Esophagus muscularis mucosa (tissue), 4 donors: ENCODE measurements at regions not wholly inside any gene's neighbourhood (a gene's known extent, or its start where the extent isn't known, plus 50 kb on each side); places are given as distances from the start of the nearest gene placed in this dataset.

Experiments used
- DNase-seq: peaks from one replicate; pipeline ENCODE4 v3.0.0-alpha.2; 2017; ENCODE audit errors: extremely low spot score
- H3K27ac ChIP-seq, 4 donors: fragments of 200-600 bp; sonication (generic); replicated peaks in 1 of 4; 1 replicate in 3 of 4; 2 replicates in 1 of 4; pipeline ENCODE4 v1.5.1; 2016 to 2019; ENCODE audit warnings: mild to moderate bottlenecking in 1 of 4
- H3K27me3 ChIP-seq, 4 donors: fragments of 200-600 bp; sonication (generic); one replicate each; pipeline versions ENCODE4 v1.5.1 to v1.6.0; 2016 to 2019
- H3K36me3 ChIP-seq, 4 donors: fragments of 200-600 bp; sonication (generic); one replicate each; pipeline ENCODE4 v1.5.1; 2016 to 2019
- H3K4me1 ChIP-seq, 4 donors: fragments of 200-600 bp; sonication (generic); one replicate each; pipeline ENCODE4 v1.5.1; 2016 to 2019
- H3K4me3 ChIP-seq, 4 donors: fragments of 200-600 bp; sonication (generic); 1 replicate in 2 of 4; 2 replicates in 2 of 4; pipeline ENCODE4 v1.5.1; 2016 to 2019; ENCODE audit warnings: mild to moderate bottlenecking in 4 of 4, moderate library complexity in 1 of 4
- H3K9me3 ChIP-seq, 4 donors: fragments of 200-600 bp; sonication (generic); 1 replicate in 3 of 4; 2 replicates in 1 of 4; pipeline ENCODE4 v1.5.1; 2016 to 2019
- CTCF ChIP-seq, 3 experiments: fragments of 200-600 bp in 2 of 3; fragments of 450-650 bp in 1 of 3; sonication (generic) in 2 of 3; IDR thresholded peaks; one replicate each; pipeline ENCODE4 v1.5.1; 2017 to 2019; ENCODE audit warnings: antibody characterized with exemption in 3 of 3, mild to moderate bottlenecking in 2 of 3, moderate library complexity in 1 of 3
- EP300 ChIP-seq: sonication (generic); formaldehyde crosslinking; IDR thresholded peaks from one replicate; pipeline ENCODE4 v1.6.1; 2017; ENCODE audit warnings: antibody characterized with exemption
- POLR2A ChIP-seq: fragments of 450-650 bp; IDR thresholded peaks from one replicate; pipeline ENCODE4 v1.6.1; 2017; ENCODE audit warnings: antibody characterized with exemption, moderate library complexity, mild to moderate bottlenecking, low read depth
- POLR2AphosphoS5 ChIP-seq, 2 donors: sonication (generic); formaldehyde crosslinking; IDR thresholded peaks; one replicate each; pipeline ENCODE4 v1.6.1; 2017; ENCODE audit warnings: antibody characterized with exemption in 2 of 2
- WGBS: methylation state at CpG from one replicate; pipeline ENCODE4 v1.1.5; 2018; 5-methylcytosine and 5-hydroxymethylcytosine counted together
- intact Hi-C: fragments of 100-400 bp; cut with DNase I; formaldehyde crosslinking; loops from one replicate; pipeline ENCODE4 v1.15.1; 2023

GRCh38 chrY:19573646-19574045 lies 170.9 kb downstream of the KDM5D start:
- Histone ChIP-seq H3K36me3 (no peaks in the 10 kb centered on the region), H3K27me3 (no peaks in the 10 kb centered on the region), H3K9me3 (no peaks in the 10 kb centered on the region), H3K4me3 (no peak overlapping the region), H3K27ac (no peak overlapping the region), H3K4me1 (peaks cover 0 to 13% (median 0%) of the 10 kb centered on the region in 4 donors)
- intact Hi-C loops = no loop called here
- WGBS = no CpG with 5 or more reads among the region's 2 CpGs
- DNase-seq = no peak
- TF ChIP-seq POLR2A = no peak
- no peak for TF ChIP-seq EP300
- TF ChIP-seq POLR2AphosphoS5 (IDR thresholded peaks at IDR 0.05) = no peak
- TF ChIP-seq CTCF (IDR thresholded peaks at IDR 0.05) = no peak

- no peaks in the 10 kb centered on the region for H3K36me3 ChIP-seq
- H3K4me3 ChIP-seq = no peak overlapping the region
- no peaks in the 10 kb centered on the region for H3K9me3 ChIP-seq
- DNase-seq = no peak
- TF ChIP-seq CTCF (IDR thresholded peaks at IDR 0.05) (no peak), POLR2A (no peak), POLR2AphosphoS5 (IDR thresholded peaks at IDR 0.05) (no peak), EP300 (no peak)
- H3K27ac ChIP-seq = no peak overlapping the region
- intact Hi-C loops = no loop called here
- peaks cover 0 to 18% (median 2%) of the 10 kb centered on the region in 4 donors for H3K4me1 ChIP-seq
- H3K27me3 ChIP-seq = no peaks in the 10 kb centered on the region
- no CpG with 5 or more reads among the region's 2 CpGs for WGBS
Measured at GRCh38 chrY:19570999-19571398, 173.5 kb downstream of the KDM5D start.

GRCh38 chrY:19567943-19568342 lies 176.6 kb downstream of the KDM5D start:
- Histone ChIP-seq H3K36me3 (no peaks in the 10 kb centered on the region), H3K27ac (peak overlapping the region in 2 of 4 donors; percentile 84 to 89), H3K9me3 (no peaks in the 10 kb centered on the region), H3K4me3 (peak overlapping the region in 2 of 4 donors; percentile 68 to 72), H3K4me1 (peaks cover 0 to 18% (median 2%) of the 10 kb centered on the region in 4 donors), H3K27me3 (no peaks in the 10 kb centered on the region)
- DNase-seq = no peak
- WGBS = no CpG with 5 or more reads among the region's 14 CpGs
- intact Hi-C loops = no loop called here
- TF ChIP-seq EP300 (no peak), CTCF (IDR thresholded peaks at IDR 0.05) (no peak), POLR2A (no peak), POLR2AphosphoS5 (IDR thresholded peaks at IDR 0.05) (no peak)

GRCh38 chrY:19567051-19567921 lies 177.2 kb downstream of the KDM5D start:
- Histone ChIP-seq H3K36me3 (no peaks in the 10 kb centered on the region), H3K27ac (peak overlapping the region in 2 of 4 donors; percentile 84 to 89), H3K9me3 (no peaks in the 10 kb centered on the region), H3K4me3 (peak overlapping the region in 2 of 4 donors; percentile 68 to 72), H3K4me1 (peaks cover 0 to 18% (median 2%) of the 10 kb centered on the region in 4 donors), H3K27me3 (no peaks in the 10 kb centered on the region)
- peak; percentile 97 for DNase-seq
- intact Hi-C loops = no loop called here
- WGBS = no CpG with 5 or more reads among the region's 53 CpGs
- TF ChIP-seq CTCF (IDR thresholded peaks at IDR 0.05) (no peak), POLR2A (no peak), EP300 (no peak), POLR2AphosphoS5 (IDR thresholded peaks at IDR 0.05) (no peak)

- Histone ChIP-seq H3K4me1 (no peaks in the 10 kb centered on the region), H3K9me3 (no peaks in the 10 kb centered on the region), H3K36me3 (no peaks in the 10 kb centered on the region), H3K4me3 (no peak overlapping the region), H3K27me3 (no peaks in the 10 kb centered on the region), H3K27ac (no peak overlapping the region)
- intact Hi-C loops = no loop called here
- TF ChIP-seq POLR2AphosphoS5 (IDR thresholded peaks at IDR 0.05) (no peak), EP300 (no peak), POLR2A (no peak), CTCF (IDR thresholded peaks at IDR 0.05) (no peak)
- WGBS = no CpG with 5 or more reads among the region's 4 CpGs
- no peak for DNase-seq
Measured at GRCh38 chrY:19559161-19559560, 185.4 kb downstream of the KDM5D start.
